H1 (cell line): ENCODE measurements at regions not wholly inside any gene's neighbourhood (a gene's known extent, or its start where the extent isn't known, plus 50 kb on each side); places are given as distances from the start of the nearest gene placed in this dataset.
A peak's percentile ranks its signal among the peaks of the same experiment; 100 is the strongest.

Experiments used
- CHD7 ChIP-seq: fragments of 300-600 bp; sonication (generic); IDR thresholded peaks from 2 replicates; pipeline ENCODE4 v1.7.1; 2012; ENCODE audit warnings: low read length, moderate library complexity, mild to moderate bottlenecking, inconsistent platforms; ENCODE audit not compliant: insufficient replicate concordance
- CTCF ChIP-seq, 3 experiments: IDR thresholded peaks; 1 replicate in 2 of 3; 2 replicates in 1 of 3; pipeline versions ENCODE4 v1.5.1 to v1.6.1; 2011; ENCODE audit warnings: low read length in 3 of 3, mild to moderate bottlenecking in 3 of 3, inconsistent platforms in 2 of 3, low read depth in 1 of 3, moderate library complexity in 1 of 3; ENCODE audit not compliant: insufficient read depth in 1 of 3; ENCODE audit errors: control extremely low read depth in 1 of 3
- HDAC2 ChIP-seq, 2 experiments: fragments of 300-600 bp in 1 of 2; sonication (generic) in 1 of 2; IDR thresholded peaks; 2 replicates each; pipeline ENCODE4 v1.6.1; 2011 to 2012; ENCODE audit warnings: low read depth in 2 of 2, low read length in 2 of 2, mild to moderate bottlenecking in 2 of 2, moderate library complexity in 2 of 2, borderline replicate concordance in 1 of 2, inconsistent platforms in 1 of 2
- JUN ChIP-seq: IDR thresholded peaks from 2 replicates; pipeline ENCODE4 v1.6.1; 2011; ENCODE audit warnings: low read depth, mild to moderate bottlenecking, improper control_type of control experiment, low read length
- RAD21 ChIP-seq, 2 experiments: IDR thresholded peaks in 1 of 2; conservative IDR thresholded peaks in 1 of 2; 2 replicates each; pipeline ENCODE4 v1.6.1; 2011; ENCODE audit warnings: low read depth in 2 of 2, low read length in 2 of 2, improper control_type of control experiment in 1 of 2, inconsistent platforms in 1 of 2, mild to moderate bottlenecking in 1 of 2, moderate library complexity in 1 of 2
- SRF ChIP-seq: IDR thresholded peaks from 2 replicates; pipeline ENCODE4 v1.6.1; 2011; ENCODE audit warnings: mild to moderate bottlenecking, low read depth, low read length, moderate library complexity
- TAF7 ChIP-seq: optimal IDR thresholded peaks from 2 replicates; pipeline ENCODE3; 2011; ENCODE audit warnings: low read depth, mild to moderate bottlenecking, inconsistent platforms, low read length, moderate library complexity, borderline replicate concordance
- ZNF274 ChIP-seq: IDR thresholded peaks from 2 replicates; pipeline ENCODE4 v1.7.0; 2012; ENCODE audit warnings: low read length, borderline replicate concordance; ENCODE audit errors: extremely low read depth

GRCh38 chr10:4512671-4513240, 313.3 kb upstream of the AKR1E2 start (continued):
- TF ChIP-seq CHD7 = no peak
- TF ChIP-seq CTCF (IDR thresholded peaks at IDR 0.05; ENCODE audit: control extremely low read depth in 1 of 3, insufficient read depth in 1 of 3, low read depth in 1 of 3, low read length in 3 of 3) = peak; percentile 30 to 63 (median 54)
- TF ChIP-seq HDAC2 (IDR thresholded peaks at IDR 0.05; ENCODE audit: borderline replicate concordance in 1 of 2, low read depth in 2 of 2, low read length in 2 of 2) = no peak
- peak; percentile 67 to 80 for TF ChIP-seq RAD21 (IDR thresholded peaks at IDR 0.05 in 1 of 2, conservative IDR thresholded peaks at IDR 0.05 in 1 of 2; ENCODE audit: low read depth in 2 of 2, low read length in 2 of 2)
- no peak for TF ChIP-seq SRF
- no peak for TF ChIP-seq TAF7
- no peak for TF ChIP-seq JUN
- no peak for TF ChIP-seq ZNF274
